GM21786 (cell line): ENCODE measurements at regions not wholly inside any gene's neighbourhood (a gene's known extent, or its start where the extent isn't known, plus 50 kb on each side); places are given as distances from the start of the nearest gene placed in this dataset.
"Not testable (repeated sequence)": the region's sequence is repeated elsewhere in the genome, so short reads cannot be mapped to it uniquely, and the experiment has no call there.

Source experiments
- ATAC-seq: cut with Tn5 transposase; IDR thresholded peaks from one replicate; pipeline ENCODE4 v1.9.1; 2021; ENCODE audit not compliant: unreplicated experiment

DNA sequence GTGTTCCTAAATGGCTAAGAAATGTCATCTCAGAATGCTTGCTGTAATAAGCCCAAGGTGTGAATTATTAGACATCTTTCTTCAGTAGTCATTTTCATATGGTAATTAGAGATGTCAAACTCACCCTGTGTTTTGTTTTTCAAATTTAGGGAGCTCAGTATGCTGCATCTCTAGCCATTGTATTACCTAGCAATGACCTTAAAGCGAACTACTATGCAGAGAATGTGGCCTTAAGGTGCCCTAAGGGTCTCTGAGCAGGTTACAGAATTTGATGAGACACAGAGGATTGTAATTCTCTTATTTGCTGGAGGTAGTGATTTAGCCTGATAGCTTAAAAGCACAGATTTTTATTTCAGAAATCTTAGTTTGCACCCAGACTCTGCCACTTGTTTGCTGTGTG lies 1052.6 kb upstream of the DDX18 start:
- ATAC-seq, result no peak

DNA sequence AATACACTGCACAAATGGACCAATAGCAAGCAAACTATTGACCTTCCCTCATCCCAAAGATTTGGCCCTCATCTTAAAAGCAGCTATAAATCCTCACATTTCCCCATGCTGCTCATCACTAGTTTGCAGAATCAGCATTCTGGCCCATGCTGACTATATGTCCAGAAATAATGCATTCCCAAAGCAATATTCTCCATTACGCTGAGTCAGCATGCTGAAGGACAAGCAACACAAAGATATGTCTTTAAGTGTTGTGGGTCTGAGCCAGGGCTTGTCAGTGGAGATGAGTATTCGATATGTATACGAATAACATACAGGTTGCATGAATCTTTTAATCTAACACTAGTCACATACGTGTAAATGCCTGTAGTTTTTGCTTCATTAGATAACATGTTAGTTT lies 1045.0 kb upstream of the DDX18 start:
- no peak for ATAC-seq

GRCh38 chr2:116776556-116776955 lies 1037.9 kb upstream of the DDX18 start:
- no peak for ATAC-seq

GRCh38 chr2:116787848-116788247 lies 1026.6 kb upstream of the DDX18 start:
- no peak for ATAC-seq

- no peak for ATAC-seq
These were observed 1011.8 kb upstream of the DDX18 start for GRCh38 chr2:116802671-116803070.

DNA sequence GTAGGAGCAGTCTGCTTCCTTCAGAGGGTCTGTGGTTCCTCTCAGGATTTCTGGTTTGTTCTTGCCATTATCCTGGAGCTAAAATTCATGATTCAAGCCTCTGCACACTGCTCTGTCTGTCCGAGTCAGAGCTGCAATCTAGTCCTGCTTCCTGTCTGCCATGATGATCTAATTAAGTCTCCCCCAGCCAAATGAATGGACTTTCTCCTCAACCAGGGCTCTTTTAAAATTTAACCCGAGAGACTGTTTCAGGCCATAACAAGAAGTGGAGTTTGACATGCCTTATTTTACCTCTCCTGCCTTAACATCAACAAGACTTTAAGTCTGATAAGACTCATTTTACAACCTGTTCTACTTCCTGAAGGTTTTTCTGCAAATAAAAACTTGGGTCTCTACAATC lies 1009.6 kb upstream of the DDX18 start:
- no peak for ATAC-seq

DNA sequence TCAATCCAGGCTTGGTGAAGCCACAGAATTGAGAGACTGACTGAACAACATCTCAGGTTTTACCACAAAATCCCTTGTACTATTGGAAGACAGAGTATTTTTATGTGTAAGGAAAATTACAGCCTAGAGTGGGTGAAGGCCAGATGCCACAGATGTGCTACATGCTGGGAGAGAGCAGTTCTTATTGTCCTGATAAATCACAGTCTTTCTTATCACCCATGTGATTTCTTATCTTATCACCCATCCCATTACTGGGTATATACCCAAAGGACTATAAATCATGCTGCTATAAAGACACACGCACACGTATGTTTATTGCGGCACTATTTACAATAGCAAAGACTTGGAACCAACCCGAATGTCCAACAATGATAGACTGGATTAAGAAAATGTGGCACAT lies 1008.0 kb upstream of the DDX18 start:
- not testable (repeated sequence) for ATAC-seq

- ATAC-seq, result no peak
These were observed 1005.4 kb upstream of the DDX18 start for GRCh38 chr2:116809109-116809508.

DNA sequence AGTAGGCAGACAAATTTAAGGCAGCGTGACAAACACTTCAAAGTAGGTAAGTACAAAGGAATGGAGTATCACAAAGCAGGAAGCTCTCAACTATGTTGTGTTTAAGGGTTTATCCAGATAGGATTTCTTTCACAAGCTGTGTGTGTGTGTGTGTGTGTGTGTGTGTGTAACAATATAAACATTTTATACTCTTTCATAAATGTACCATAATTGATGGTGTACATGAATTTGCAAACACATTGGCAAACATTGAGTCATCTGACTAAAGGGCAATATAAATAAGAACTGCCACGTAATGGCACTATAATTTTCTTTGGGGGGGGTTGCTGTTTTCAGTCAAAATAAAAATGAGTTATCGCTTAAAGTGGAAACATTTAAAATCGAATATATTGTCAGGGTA lies 1004.4 kb upstream of the DDX18 start:
- ATAC-seq, result no peak

GRCh38 chr2:116810645-116811044 lies 1003.8 kb upstream of the DDX18 start:
- no peak for ATAC-seq

GRCh38 chr2:116819355-116819754 lies 995.1 kb upstream of the DDX18 start:
- no peak for ATAC-seq

GRCh38 chr2:116820986-116821385 lies 993.5 kb upstream of the DDX18 start:
- ATAC-seq, result no peak

DNA sequence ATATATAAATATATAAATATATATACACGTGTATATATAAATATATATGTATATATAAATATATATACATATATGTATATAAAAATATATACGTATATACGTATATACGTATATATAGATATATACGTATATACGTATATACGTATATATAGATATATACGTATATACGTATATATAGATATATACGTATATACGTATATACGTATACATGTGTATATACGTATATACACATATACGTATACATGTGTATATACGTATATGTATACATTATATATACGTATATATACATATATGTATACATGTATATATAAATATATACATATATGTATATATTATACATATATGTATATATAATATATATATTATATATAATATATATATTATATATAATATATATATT lies 984.9 kb upstream of the DDX18 start:
- not testable (repeated sequence) for ATAC-seq

DNA sequence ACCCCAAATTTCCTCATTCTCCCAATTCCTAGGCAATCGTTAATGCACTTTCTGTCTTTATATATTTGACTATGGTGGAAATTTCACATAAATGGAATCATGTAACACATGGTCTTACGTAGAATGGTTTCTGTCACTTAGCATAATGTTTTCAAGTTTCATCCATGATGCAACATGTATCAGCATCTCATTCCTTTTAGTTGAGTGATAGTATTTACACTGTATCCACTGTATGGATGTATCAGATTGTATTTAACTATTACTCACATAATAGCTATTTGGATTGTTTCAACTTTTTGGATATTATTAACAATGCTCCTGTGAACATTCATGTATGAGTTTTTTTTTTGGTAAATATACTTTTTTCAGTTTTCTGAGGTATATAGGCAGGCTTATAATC lies 982.3 kb upstream of the DDX18 start:
- no peak for ATAC-seq

GRCh38 chr2:116833052-116833451 lies 981.4 kb upstream of the DDX18 start:
- ATAC-seq, result no peak

DNA sequence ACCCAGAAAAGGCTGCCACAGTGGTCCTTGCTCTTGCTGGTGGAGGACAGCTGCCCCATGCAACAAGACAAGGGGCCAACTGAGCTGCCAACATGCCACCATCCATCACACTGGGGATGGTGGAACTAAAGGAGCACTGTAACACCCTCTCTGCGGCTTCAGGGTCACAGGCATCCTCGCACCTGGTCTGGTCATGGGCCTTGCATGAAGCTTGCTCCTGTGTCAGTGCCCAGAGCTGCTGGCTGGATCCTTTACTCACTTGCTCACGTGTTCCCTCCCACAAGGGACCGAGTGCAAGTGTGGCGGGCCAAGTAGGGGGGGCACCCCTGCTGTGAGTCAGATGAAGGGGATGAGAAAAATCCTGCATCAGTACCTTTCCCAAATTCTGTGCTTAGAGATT lies 972.3 kb upstream of the DDX18 start:
- no peak for ATAC-seq

DNA sequence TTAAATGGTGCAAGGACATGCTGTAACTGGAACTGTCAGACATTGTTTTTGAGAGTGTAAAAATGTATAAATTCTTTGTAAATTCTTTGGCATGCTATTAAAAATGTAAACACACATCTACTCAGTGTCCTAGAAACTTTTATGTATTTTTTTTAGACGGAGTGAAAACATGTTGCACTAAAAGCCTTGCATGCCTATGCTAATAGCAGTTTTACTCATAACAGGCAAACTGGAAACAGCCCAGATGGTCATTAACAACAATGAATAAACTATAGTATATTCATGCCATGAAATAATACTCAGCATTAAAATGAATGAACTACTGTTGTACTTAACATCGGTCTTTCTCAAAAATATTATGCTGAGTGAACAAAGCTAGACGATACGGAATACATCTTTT lies 954.8 kb upstream of the DDX18 start:
- no peak for ATAC-seq

- no peak for ATAC-seq
These were observed 940.5 kb upstream of the DDX18 start for GRCh38 chr2:116874021-116874420.

DNA sequence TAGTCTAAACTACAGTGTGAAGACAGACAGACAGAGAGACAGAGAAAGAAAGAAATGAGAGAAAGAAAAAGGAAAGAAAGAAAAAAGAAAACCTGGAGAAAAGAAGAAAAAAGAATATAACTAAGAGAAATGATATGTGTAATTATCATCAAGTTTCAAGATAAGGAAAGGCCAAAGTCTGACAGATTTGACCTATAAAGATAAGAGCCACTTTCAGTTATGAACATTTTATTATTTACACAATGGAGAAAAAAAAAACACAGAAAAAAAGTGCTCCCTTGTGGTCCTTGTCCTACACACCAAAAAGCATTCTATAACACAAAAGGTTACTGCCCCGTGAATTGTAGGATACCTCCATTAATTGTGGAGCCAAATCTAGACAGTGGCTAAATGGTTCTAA lies 937.2 kb upstream of the DDX18 start:
- ATAC-seq, result no peak

- no peak for ATAC-seq
These were observed 936.5 kb upstream of the DDX18 start for GRCh38 chr2:116877944-116878343.

DNA sequence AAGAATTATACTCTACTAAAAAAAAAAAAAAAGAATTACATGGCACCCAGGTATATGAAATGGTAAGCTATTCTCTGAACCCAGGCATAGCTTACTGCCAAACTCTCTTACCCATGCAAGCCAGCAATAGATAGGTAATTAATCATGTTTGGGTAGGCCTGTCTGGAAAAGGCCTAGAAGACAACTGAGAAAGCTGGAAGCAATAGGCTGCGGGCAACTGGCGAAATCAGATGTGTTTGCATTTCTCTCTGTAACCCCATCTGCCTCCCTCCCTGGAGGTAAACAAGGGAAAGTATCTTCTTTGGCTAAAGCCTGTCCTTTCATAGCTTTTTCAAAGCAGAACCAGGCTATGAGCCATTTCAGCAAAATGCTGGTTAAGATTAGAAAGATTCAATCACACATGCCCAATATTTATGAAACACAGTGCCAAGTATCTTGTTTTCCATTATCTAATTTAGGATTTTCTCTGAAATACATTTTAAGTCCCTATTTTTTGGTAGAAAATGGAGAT lies 934.8 kb upstream of the DDX18 start:
- ATAC-seq, result no peak

DNA sequence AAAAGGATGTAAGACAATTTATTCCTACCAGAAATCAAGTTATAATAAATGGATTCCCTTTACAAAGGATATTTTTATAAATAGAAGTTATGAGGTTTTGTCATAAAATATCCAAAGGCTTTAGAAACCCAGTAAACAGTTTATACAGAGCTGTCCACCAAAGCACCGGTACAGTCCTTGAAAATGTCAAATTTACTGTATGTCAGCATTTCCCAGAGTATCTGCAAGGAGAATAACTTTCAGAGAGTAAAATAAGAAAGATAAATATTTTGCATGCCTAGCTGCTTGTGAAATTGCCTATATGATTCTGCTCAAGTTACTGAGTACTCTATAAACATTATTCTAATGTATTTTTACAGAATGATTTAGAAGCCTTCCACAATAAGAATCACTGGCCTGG lies 923.3 kb upstream of the DDX18 start:
- no peak for ATAC-seq

DNA sequence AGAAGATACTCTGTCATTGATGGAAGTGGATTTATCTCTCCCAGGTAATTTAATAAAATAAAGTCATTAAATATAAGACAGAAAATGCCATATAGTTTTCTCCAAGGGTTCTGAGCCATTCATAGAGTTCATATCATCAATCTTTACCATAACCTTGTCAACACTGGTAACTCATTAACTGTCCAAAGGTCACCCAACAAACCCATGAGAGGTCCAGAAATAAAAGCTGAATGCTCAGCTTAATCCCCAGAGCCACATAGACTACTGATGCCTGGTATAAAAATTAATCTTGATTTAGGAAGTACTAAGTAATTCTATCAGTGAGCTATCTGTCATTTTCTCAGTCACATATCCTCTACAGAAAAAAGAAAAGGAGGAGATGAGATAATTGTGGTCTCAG lies 903.0 kb upstream of the DDX18 start:
- ATAC-seq, result no peak

GRCh38 chr2:116915673-116916072 lies 898.8 kb upstream of the DDX18 start:
- ATAC-seq, result no peak
